Eye (tissue), 1 donor: ENCODE measurements at regions not wholly inside any gene's neighbourhood (a gene's known extent, or its start where the extent isn't known, plus 50 kb on each side); places are given as distances from the start of the nearest gene placed in this dataset.
"Not testable (repeated sequence)": the region's sequence is repeated elsewhere in the genome, so short reads cannot be mapped to it uniquely, and the experiment has no call there.

Experiments used
- DNase-seq: peaks from one replicate; pipeline ENCODE4 v3.0.0-alpha.2; 2015

- DNase-seq, result no peak
These were observed 50.9 kb upstream of the OLIG3 start for GRCh38 chr6:137545073-137545472.

- no peak for DNase-seq
These were observed 53.0 kb upstream of the OLIG3 start for GRCh38 chr6:137547186-137547585.

- DNase-seq, result no peak
These were observed 53.4 kb upstream of the OLIG3 start for GRCh38 chr6:137547601-137548000.

- DNase-seq, result no peak
These were observed 54.9 kb upstream of the OLIG3 start for GRCh38 chr6:137549106-137549505.

- peak; percentile 28 for DNase-seq
These were observed 56.3 kb upstream of the OLIG3 start for GRCh38 chr6:137550535-137550934.

DNA sequence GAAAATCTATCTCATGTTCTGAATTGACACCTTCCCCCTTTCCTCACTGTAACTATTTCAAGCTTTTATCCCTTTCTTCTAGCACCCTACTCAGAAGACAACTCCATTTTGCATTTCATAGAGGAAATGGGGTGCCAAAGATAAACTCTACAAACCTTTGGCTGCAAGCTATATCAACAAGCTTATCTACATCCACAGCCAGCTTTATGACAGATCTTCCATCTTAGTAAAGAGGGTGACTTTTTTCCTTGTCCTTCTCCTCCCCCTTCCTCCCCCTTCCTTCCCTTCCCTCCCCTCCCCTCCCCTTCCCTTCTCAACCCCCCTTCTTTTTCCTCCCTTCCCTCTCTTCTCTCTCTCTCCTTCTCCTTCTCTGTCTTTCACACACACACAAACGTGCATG is 58.0 kb upstream of the OLIG3 start:
- DNase-seq, result no peak

DNA sequence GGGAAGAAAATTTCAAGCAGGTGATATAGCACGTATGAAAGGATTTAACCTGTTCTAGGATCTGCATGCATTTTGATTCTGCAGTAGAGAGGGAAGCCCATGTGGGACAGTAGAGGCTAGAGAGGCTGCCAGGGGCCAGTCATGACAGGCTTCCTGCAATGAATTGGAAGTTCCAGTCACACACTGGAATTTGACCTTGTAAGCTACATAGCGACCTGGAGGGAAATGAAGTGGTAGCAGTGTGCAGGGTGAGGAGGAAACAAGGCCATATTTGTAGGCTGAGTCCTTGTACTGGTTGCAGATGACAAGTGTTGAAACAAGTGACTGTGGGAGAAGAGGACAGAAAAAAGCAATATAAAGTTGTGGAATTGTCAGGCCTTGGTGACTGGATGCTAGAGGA is 58.6 kb upstream of the OLIG3 start:
- DNase-seq, result no peak

DNA sequence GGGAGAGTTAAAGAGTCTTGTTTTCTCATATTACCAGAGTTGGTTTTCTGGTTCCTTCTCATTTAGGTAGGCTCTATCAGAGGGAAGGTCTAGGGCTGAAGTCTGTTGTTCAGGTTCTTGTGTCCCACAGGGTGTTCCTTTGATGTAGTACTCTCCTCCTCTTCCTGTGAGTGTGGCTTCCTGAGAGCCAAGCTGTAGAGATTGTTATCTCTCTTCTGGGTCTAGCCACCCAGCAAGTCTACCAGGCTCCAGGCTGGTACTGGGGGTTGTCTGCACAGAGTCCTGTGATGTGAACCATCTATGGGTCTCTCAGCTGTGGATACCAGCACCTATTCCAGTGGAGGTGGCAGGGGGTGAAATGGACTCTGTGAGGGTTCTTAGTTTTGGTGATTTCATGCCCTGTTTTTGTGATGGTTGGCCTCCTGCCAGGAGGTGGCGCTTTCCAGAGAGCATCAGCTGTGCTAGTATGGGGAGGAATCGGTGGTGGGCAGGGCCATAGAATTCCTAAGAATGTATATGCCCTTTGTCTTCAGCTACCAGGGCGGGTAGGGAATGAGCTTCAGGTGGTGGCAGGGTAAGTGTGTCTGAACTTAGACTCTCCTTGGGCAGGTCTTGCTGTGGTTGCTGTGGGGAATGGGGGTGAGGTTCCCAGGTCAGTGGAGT is 65.5 kb upstream of the OLIG3 start:
- not testable (repeated sequence) for DNase-seq

GRCh38 chr6:137560184-137560563 is 66.0 kb upstream of the OLIG3 start:
- DNase-seq, result no peak

DNA sequence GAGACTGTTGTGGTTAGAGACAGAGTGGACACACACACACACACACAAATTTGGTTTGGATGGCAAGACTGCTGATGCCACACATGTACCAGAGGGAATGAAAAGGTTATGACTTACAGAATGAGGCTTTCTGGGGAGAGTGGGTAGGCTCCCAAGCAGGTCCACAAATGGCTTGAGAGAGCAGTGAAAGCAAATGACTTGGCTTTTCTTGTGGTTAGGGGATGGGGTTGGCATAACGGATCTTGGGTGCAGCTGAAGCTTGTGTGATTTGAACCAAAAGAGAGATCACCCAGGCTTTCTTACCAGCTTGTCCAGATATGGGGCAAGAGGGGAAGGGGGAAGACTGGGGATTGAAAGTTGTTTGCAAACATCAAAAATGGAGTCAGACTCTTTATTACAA is 73.9 kb upstream of the OLIG3 start:
- no peak for DNase-seq

- peak; percentile 19 for DNase-seq
These were observed 76.2 kb upstream of the OLIG3 start for GRCh38 chr6:137570393-137570792.

GRCh38 chr6:137571854-137572253 is 77.7 kb upstream of the OLIG3 start:
- peak; percentile 22 for DNase-seq

GRCh38 chr6:137573739-137574138 is 79.5 kb upstream of the OLIG3 start:
- no peak for DNase-seq

- no peak for DNase-seq
These were observed 85.4 kb upstream of the OLIG3 start for GRCh38 chr6:137579612-137580011.

GRCh38 chr6:137581019-137581707 is 87.0 kb upstream of the OLIG3 start:
- peak; percentile 45 for DNase-seq

DNA sequence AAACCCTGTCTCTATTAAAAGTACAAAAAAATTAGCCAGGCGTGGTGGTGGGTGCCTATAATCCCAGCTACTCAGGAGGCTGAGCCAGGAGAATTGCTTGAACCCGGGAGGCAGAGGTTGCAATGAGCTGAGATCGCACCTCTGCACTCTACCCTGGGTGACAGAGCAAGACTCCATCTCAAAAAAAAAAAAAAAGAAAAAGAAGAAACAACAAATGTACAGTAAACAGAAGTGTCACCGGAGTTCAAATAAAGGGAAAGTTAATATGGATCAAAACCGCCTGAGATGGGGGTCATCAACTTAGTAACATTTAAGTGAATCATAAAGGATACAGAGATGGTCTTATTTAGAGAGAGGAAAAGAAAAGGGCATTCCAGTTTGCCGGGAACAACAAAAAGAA is 89.3 kb upstream of the OLIG3 start:
- not testable (repeated sequence) for DNase-seq

DNA sequence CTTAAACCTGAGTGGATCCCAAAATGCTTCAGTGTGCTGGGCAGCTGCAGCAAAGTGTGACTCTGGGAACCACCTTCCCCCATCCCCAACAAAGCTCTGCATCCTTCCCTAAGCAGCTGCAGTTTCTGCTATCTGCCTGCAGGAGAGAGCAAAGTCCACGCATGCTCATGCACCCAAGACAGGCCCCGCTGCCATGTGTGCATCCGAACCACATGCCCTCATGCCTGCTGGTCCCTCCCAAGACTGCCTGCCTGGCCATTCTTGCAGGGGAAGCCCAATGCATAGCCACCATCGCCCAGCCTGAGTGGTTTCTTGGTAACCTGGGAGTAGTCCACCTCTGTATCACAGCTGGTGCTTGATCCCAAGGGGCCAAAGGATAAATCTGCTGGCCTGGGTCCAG is 94.3 kb upstream of the OLIG3 start:
- DNase-seq, result no peak

- no peak for DNase-seq
These were observed 95.1 kb upstream of the OLIG3 start for GRCh38 chr6:137589067-137589848.

DNA sequence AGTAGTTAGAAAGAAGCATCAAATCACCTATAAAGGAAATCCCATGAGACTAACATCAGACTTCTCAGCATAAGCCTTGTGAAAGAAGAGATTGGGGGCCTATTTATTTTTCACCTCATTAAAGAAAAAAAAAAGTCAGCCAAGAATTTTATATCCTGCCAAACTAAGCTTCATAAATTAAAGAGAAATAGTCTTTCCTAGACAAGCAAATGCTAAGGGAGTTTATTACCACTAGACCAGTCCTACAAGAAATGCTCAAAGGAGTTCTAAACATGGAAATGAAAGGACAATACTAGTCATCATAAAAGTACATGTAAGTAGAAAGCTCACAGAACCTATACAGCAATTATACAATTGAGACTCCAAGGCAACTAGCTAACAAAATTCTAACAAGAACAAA is 96.5 kb upstream of the OLIG3 start:
- DNase-seq, result no peak

GRCh38 chr6:137601471-137601870 is 107.3 kb upstream of the OLIG3 start:
- DNase-seq, result no peak

DNA sequence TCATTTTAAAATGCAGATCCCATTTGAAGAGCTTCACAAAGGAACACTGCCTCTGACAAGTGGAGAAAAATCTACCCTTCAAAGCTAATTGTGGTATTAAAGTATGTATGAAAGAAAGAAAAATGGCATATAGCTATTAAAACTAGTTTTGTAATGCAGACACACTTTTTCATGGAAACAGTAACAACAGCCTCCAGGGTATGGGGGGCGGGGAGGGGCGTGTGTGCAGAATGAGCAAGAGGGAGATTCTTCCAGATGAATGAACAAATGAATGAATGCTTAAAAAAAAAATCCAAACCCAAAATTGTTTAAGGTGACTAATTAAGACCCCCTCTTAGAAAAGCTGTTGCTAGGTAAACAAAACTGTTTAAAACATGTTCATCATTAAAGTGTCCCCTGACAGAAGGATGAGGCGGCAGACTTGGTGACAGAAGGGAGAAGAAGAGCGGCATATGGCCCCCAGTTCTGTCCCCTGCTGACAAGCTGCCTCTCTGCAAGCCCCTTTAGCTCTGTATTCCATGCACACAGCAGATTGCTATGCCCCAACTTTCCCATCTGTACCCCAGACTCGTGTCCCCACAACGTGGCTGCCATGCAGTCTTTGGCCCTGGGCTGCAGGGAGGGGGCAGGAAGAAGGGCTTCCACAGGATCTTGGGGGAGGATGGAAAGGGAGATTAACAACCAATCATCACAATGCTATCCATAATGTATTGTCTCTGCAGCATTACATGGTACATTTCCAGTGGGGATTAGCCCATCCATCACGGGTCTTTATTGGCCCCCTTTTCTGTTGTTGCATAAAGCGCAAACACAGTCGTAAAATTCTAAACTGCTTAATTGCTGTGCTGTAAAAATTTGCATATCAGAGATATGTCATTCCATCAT is 108.4 kb upstream of the OLIG3 start:
- DNase-seq, result peak; percentile 33

- no peak for DNase-seq
These were observed 116.5 kb upstream of the OLIG3 start for GRCh38 chr6:137610702-137611101.

GRCh38 chr6:137623293-137623692 is 129.1 kb upstream of the OLIG3 start:
- no peak for DNase-seq
